NCI-H2081 treated with DMSO at 0.1 percent for 48 hours (cell line): ENCODE measurements at regions not wholly inside any gene's neighbourhood (a gene's known extent, or its start where the extent isn't known, plus 50 kb on each side); places are given as distances from the start of the nearest gene placed in this dataset.

Experiments
- DNase-seq: peaks from one replicate; lab custom pipeline; 2025; lab: John Stamatoyannopoulos, UW

DNA sequence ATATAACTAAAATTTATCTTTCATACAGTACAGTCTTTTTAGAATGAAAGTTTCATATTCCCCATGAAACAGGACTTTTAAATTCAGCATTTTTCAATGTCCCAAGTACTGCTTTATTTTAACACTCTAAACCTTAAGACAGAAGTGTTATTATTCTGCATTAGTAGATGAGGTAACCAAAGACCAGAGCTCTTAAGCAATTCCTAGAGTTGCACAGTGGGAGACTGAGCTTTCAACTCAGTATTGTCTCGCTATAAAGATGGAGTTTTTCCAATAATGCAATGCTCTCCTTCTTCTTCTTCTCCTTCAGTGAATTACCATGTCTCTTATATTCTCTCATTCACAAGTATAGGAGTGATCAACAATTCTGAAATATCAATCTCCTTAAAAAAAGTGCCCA, 479.7 kb downstream of the CETN3 start:
- DNase-seq = no peak

- no peak for DNase-seq
Measured at GRCh38 chr5:89929173-89929572, 480.4 kb downstream of the CETN3 start.

DNA sequence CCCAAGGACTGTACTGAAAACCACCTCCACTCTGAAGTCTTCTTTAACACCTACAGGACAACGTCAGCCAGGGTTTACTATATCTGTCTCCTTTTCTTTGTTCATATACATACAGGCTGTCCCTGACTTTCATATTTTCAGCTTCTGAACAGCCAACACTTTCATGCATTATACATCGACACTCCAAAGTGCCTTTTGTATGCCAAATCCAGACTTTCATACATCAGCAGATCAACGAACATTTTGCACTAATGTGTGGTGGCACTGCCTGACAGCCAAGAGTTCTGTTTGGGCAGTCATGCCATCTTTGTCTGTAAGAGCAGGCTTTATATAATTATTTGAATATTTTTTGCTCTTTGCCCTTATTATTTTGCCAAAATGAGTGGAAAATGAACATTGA, 487.4 kb downstream of the CETN3 start:
- DNase-seq = no peak

DNA sequence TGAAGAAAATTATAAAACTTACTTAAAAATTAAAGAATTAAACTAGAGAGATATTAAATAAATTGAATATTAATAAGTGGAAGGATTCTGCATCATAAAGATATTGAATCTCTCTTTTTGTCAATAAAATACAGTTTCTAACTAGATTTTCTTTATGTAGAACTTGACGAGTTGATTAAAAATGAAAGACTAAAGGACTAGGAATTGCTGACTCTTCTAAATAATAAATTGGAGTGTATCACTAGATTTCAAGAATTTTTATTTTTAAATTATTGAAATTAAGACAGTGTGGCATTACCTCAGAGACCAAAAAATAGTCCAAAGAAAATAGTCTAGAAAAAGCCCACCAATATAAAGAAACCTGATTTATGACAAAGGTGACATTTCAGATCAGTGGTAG, 492.4 kb downstream of the CETN3 start:
- no peak for DNase-seq

DNA sequence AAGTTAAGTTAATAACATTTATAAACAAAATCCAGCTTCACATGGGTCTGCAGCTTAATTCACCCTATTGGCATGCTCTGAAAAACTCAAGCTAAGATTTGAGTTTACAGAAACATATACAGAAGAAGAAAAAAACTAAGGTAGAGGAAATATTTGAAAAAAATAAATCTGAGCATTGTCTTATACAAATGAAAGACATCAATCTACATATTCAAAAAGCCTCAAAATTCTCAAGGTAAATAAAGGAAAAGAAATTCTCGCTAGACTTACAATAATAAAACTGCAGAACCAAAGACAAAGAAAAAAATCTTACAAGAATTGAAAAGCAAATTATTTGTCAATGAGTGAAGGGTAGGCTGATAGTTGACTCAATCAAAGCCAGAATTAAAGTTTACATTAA, 493.4 kb downstream of the CETN3 start:
- no peak for DNase-seq

GRCh38 chr5:89908876-89909275, 500.7 kb downstream of the CETN3 start:
- no peak for DNase-seq

DNA sequence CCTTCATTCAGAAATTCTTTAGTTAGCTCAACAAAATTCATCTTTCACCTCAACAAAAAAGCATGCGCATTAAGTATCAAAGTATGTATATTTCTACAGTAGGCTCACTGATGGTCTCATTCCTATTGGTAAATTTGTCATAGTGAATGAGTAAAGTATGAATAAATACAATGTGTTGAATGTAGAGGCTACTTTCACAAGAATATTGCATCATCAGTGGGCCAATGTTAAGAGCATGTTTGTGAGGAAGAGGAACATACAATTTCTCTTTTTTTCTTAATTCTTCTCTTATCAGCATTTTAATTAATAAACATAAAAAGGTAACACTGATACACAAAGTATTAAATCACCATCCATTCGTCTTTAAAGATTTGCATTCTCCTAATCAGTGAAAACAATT, 505.1 kb downstream of the CETN3 start:
- DNase-seq = no peak

GRCh38 chr5:89901983-89902382, 507.6 kb downstream of the CETN3 start:
- DNase-seq = no peak

DNA sequence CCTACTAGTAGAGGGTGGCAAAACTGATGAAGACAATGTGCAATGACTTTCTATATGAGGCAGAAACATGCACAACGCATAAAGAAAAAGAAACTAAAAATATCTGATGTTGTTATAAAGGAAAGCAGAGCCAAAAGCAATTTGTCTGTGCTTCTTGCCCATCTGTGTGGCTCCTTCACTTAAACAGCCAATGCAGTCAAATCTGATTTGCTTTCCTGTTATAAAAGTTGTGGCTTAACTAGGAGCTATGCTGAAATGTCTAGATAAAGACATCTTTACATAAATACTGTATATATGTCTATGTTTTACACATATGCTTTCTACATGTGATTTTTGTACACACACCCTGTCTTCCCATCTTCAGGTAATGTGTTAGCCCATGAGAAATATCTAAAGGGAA, 508.2 kb downstream of the CETN3 start:
- no peak for DNase-seq

GRCh38 chr5:89900346-89900745, 509.2 kb downstream of the CETN3 start:
- no peak for DNase-seq

DNA sequence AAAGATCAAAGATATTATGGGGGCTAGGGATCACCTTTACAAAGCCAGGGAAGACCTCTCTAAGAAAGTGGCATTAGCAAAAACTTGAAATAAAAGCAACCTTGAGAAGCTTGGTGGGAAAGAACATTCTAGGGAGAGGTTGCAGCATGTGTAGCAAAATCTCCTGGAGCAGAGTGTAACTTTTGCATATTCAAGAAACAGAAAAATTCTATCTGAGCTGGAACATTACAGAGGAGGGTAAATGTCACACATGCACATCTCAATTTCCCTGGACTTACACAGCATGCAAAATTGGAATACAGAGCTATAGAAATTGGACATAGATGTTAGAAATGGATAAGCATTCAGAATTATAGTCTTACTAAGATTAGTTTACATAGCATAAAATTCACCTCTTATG, 510.0 kb downstream of the CETN3 start:
- DNase-seq = no peak

- DNase-seq = no peak
Measured at GRCh38 chr5:89893546-89893945, 516.0 kb downstream of the CETN3 start.

GRCh38 chr5:89885670-89886069, 523.9 kb downstream of the CETN3 start:
- DNase-seq = no peak

DNA sequence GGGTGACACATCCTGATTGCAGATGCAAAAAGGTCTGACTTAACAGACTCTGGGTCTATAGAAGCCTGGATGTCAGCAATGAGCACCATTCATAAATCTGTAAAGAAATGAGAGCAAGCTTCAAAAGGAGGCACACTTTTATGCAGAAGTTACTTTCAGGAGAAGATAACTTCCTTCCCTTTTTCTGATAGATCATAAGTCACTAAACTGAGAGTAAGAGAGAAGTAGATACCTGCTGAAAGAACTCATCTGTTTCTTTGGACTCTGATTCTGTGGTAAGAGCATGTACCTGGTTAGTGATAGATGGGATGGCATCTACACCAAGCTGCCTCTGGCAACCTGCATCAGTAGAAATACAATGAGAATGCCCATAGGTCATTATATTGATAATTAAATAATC, 525.6 kb downstream of the CETN3 start:
- no peak for DNase-seq

DNA sequence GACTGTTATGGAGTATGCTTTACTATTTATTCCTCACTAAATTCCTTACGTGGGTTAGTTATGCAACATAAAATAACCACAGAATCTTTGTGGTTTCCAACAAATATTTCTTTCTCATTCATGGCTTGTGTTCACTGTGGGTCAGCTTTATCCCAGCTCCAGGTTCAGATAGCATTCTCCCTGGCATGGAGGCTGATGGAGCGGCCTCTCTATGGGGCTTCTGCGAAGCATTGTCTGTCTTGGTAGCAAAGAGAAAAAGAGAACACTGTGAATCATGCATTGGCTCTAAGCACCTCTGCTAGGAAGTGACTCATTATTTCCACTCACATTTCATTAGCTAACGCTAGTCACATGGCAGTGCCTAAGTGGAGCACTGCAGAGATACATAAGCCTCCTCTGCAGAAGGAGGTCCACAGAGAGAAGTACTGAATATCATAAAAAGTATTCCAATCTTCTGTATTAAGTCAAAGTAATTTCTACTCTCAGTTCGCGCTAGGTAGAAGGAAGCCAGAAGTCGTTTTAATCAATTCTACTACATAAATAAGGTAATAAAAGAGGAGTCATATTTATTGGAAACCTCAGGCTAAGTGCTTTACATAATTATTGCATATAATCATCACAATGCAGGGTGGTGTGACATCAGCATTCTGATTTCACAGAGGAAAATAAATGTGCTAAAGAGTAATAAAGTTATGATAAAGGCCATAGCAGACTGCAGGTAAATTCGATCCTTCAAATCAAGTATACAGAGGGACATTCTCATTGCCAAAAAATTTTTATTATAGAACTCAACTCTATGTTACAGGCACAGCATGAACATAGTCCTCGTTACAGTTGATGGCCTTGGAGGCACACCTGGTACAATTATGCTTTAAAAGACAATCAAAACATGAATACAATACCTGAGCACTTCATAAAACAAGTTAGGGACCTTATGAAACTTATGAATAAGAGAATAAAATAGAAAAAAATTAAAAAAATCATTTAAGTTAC, 531.1 kb downstream of the CETN3 start:
- no peak for DNase-seq

- no peak for DNase-seq
Measured at GRCh38 chr5:89871906-89872305, 537.6 kb downstream of the CETN3 start.

GRCh38 chr5:89869346-89869745, 540.2 kb downstream of the CETN3 start:
- no peak for DNase-seq

DNA sequence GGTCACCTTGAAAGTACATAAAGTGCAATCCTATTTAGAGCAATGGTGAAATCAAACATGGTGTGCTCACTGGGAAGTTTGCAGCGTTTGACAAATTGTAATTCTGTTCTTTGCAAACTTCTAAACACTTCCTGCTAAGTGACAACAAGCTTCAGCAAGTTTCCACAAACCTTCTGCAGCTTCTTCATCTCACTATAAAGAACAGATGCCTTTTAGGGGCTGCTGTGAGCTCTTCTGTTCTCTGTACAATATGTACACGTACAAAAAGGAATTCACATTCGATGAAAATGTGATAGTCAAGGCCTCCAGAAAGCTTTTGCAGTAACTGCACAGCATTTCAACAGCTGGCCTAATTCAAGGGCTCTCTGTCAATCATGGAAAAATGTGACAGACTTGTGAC, 543.1 kb downstream of the CETN3 start:
- DNase-seq = no peak

- no peak for DNase-seq
Measured at GRCh38 chr5:89864941-89865340, 544.6 kb downstream of the CETN3 start.

GRCh38 chr5:89857790-89858189, 551.8 kb downstream of the CETN3 start:
- DNase-seq = no peak

- DNase-seq = no peak
Measured at GRCh38 chr5:89855417-89855816, 554.1 kb downstream of the CETN3 start.

DNA sequence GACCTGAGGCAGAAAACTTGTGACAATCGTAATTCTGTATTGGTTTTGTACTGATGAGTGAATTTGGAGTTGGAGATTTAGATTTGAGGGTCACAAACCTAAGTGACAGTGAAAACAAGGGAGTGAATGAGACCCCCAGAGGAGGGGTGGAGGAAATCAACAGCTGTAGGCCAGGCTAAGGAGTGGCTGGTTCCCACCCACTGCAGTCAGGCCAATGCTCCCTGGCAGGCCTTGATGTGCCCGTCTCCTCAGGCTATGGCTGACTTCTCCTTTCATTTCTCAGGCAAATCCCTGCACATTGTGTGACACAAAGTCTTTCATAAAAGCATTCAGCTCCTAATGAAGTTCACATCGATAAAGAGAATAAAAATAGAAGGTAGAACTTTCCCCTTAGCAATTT, 557.6 kb downstream of the CETN3 start:
- DNase-seq = no peak

DNA sequence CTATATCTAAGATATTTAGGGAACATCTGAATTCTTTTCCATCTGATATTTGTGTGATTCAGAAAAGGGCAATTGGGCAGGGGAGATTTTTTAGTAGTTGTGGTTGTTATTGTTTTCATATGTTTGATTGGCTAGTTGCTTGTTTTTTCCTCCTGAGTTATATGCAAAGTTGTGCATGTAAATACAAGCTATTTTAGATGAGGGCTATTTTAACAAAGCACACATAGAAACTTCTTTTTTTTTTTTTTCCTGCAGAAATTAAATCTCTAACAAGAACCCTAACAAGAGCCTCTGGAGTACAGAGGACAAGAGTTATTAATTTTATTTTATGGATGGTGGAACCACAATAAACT, 559.1 kb downstream of the CETN3 start:
- DNase-seq = no peak
